Activated CD4-positive, alpha-beta T cell treated with anti-CD3 and anti-CD28 coated beads for 48 hours (primary cell): ENCODE measurements at regions not wholly inside any gene's neighbourhood (a gene's known extent, or its start where the extent isn't known, plus 50 kb on each side); places are given as distances from the start of the nearest gene placed in this dataset.

ENCODE experiments used
- DNase-seq: peaks from one replicate; pipeline ENCODE4 v3.0.0-alpha.2; 2020

GRCh38 chr11:131194726-131195125 is 175.7 kb upstream of the NTM start:
- DNase-seq: no peak

DNA sequence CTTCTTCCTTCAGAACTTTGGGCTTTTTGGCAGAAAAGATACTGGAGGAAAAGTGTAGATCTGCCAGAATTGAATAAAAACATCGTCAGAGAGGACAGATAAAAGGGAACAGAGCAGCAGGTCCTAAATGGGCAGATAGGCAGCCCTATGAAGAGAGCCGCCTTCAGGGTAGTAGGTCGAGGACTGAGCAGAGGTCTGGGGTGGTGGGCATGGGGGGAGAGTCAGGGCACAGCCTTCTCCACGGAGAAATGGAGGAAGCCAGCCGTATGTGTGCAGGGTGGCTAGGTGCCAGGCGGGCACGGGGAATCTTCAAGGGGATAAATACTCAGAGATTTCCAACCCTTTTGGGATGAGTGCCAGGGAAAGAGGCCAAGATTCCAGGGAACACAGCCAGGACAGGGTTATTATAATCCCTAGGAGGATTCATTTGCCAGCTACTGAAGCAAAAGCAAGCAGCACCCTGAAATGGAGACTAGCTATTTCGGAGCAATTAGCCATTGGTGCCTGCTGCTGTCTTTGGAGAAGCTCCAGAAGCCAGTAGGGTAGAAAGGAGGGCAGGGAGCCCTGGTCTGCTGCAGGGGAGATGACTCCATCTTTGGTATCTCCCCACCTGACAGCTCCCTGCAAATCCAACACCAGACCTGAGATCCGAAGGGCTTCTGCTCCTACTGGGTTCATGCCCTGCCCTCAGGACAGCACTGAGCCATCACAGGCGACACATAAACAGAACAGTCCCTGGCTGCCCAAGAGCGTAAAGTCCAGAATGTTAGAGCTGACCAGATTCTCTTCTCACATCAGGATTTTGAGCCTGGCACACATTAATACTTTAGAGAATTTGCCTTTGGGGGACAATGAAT is 174.5 kb upstream of the NTM start:
- no peak for DNase-seq

GRCh38 chr11:131198161-131199014 is 172.0 kb upstream of the NTM start:
- no peak for DNase-seq

DNA sequence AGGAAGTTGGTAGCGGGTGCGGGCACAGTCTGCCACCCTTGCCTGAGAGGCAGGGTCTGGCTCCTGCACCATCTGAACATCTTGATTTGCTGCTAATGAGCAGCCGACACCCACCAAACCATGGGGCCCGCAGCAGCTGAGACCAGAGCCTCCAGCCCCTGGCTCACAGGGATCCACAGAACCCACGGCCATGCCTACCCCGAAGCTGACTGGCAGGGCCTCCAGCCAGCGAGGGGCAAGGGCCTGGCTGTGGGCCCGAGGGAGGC is 171.5 kb upstream of the NTM start:
- DNase-seq: no peak

DNA sequence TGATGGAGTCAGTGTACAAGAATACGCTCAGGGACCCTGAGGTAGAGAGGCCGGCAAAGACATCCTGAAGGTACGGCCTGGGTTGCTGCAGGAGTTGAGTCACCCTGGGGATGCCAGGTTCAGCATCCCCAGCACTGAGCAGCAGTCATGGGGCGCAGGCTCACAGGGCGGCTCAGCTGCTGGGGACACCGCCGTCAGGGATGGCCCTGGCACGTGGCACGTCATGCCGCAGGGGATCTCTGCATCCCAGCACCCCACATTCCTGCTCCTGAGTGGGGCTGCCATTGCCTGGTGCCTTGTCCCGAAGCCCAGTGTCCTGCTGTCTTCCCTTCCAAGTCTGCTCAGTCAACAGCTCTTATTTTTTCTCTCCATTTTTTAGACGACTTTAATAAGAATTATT is 168.7 kb upstream of the NTM start:
- DNase-seq: no peak

- DNase-seq: no peak
These were observed 167.4 kb upstream of the NTM start for GRCh38 chr11:131203040-131203439.

- DNase-seq: no peak
These were observed 166.1 kb upstream of the NTM start for GRCh38 chr11:131204282-131204681.

- no peak for DNase-seq
These were observed 165.5 kb upstream of the NTM start for GRCh38 chr11:131204765-131205380.

DNA sequence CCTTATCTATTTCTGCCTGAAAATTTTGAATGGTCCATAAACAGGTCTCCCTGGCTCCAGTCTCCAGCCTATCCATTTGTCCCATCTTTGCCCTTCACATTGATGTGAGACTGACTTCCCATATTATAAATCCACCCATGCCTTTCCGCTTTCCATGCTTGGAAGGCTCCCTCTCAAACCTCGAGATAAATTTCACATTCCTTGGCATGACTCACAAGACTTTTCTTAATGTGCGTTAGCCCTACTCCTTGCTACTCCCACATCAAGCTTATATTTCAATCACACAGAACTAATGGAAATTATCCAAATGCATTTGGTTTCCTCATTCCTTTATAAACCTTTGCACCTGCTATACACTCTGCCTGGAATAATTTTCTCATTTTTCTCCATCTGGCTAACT is 163.7 kb upstream of the NTM start:
- no peak for DNase-seq

DNA sequence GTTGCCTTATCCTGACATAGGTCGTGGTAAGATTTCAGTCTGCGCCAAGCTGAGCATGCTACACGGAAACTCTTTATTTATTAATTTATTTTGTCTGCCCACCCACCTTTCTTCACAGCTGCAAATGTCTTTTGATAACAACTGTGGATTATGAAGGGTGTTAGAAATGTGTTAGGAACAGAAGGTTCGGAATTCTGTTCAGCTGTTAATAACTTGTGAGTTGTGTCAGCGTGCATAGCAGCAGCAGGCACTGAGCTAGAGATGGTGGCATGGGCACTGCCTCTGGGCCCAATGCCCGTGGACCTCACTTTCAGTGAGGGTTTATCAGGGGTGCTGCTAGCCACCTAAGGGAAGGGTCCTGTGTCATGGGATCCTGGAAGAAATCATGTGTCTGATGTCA is 162.5 kb upstream of the NTM start:
- DNase-seq: no peak

GRCh38 chr11:131217313-131218310 is 152.8 kb upstream of the NTM start:
- no peak for DNase-seq

- no peak for DNase-seq
These were observed 151.9 kb upstream of the NTM start for GRCh38 chr11:131218542-131218941.

GRCh38 chr11:131219646-131220045 is 150.8 kb upstream of the NTM start:
- DNase-seq: no peak

DNA sequence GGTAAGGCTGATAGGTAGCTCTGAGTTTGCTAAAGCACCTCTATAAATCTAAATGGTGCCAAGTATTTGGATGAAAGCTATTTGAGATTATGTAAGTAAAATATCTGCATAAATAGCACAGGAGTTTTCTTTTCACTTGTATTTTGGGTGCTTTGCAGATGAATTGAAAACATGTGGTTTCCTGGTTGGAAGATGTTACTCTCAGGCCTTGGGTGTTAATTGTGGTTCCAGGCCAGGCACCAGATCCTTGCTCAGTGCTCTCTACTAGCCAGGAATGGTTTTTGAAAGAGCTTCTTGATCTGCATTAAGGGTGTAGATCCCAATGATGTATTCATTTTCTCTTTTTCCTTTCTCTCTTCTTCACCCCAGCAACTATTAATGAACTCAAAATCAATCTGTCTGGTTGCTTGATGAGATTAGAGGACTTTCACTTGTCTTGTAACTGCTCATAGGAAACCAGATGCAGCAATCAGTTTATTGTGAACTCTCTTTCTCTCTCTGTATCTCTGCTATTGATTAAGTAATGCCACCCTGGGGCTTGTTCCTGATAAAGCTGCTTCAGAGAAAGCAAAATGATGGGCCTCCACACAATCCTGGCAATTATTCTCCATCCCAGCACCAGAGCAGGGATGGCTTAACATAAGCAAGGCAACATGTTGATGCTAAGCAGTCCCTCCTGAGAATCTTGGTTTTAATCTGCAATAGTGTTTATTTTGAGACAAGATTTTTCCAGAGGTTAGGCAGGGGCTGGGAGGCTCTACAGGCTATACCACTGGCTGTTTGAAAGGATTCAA is 147.0 kb upstream of the NTM start:
- no peak for DNase-seq

- DNase-seq: no peak
These were observed 142.0 kb upstream of the NTM start for GRCh38 chr11:131228378-131228777.

DNA sequence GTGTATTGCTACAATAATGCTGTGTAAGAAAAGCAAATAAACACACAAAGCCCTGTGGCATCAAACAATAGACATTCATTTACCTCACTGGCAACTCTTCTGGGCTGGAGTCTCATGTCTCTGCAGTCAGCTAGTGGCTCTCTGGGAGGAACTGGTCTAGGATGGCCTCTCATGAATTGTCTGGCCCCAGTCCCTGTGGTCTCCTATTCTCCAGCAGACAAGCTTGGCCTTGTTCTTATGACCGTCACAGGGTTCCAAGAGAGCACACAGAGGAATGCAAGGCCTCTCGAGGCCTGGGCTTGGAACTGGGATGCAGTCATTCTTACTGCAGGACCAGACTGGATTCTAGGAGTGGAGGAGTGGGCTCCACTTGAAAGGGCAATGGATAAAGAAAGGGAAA is 141.2 kb upstream of the NTM start:
- DNase-seq: no peak

DNA sequence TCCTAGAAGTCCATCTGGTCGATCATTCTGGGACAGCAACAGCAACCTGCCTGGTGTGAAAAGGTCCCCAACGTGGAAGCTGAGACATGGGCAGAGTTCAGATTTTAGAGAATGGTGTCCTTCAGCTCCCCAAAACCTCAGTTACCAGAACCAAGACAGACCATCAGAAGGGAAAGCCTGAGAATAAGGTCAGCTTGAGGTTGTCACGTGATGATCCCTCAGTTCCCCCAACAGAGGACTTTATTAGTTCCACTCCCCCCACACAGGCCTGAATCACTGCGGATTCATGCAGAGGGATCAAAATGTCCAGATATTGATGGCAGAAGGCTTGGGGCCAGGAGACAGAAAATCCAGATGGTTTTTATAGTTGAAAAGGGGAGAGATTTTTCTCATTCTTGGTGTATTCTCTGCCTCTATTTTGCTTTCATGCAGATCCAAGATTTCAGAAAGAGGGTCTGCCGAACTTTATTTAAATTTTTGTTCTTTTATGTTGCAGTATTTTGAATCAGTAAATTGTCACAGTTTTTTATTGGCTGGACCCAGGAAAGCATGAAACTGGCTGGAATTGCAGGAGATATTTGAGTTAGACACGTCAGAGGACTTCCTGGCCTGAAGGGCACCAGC is 139.0 kb upstream of the NTM start:
- DNase-seq: no peak

- DNase-seq: no peak
These were observed 138.2 kb upstream of the NTM start for GRCh38 chr11:131232261-131232660.

GRCh38 chr11:131234221-131234620 is 136.2 kb upstream of the NTM start:
- no peak for DNase-seq

- no peak for DNase-seq
These were observed 134.8 kb upstream of the NTM start for GRCh38 chr11:131235328-131236298.
